GM18498 (cell line): ENCODE measurements at regions not wholly inside any gene's neighbourhood (a gene's known extent, or its start where the extent isn't known, plus 50 kb on each side); places are given as distances from the start of the nearest gene placed in this dataset.

ENCODE experiments used
- ATAC-seq: cut with Tn5 transposase; IDR thresholded peaks from one replicate; pipeline ENCODE4 v1.9.1; 2021; ENCODE audit warnings: mild to moderate bottlenecking, moderate library complexity; ENCODE audit not compliant: unreplicated experiment

- ATAC-seq: no peak
These were observed 521.5 kb downstream of the BCOR start for GRCh38 chrX:39576041-39576872.

GRCh38 chrX:39577206-39577984 is 520.4 kb downstream of the BCOR start:
- no peak for ATAC-seq

GRCh38 chrX:39577985-39578869 is 519.5 kb downstream of the BCOR start:
- peak; percentile 98 for ATAC-seq

GRCh38 chrX:39580043-39580442 is 517.7 kb downstream of the BCOR start:
- no peak for ATAC-seq

GRCh38 chrX:39581411-39581810 is 516.3 kb downstream of the BCOR start:
- no peak for ATAC-seq

GRCh38 chrX:39582091-39582490 is 515.7 kb downstream of the BCOR start:
- no peak for ATAC-seq

GRCh38 chrX:39582976-39583375 is 514.8 kb downstream of the BCOR start:
- ATAC-seq: no peak

GRCh38 chrX:39585808-39586207 is 511.9 kb downstream of the BCOR start:
- ATAC-seq: no peak

- no peak for ATAC-seq
These were observed 511.4 kb downstream of the BCOR start for GRCh38 chrX:39586359-39586758.

GRCh38 chrX:39591099-39591498 is 506.7 kb downstream of the BCOR start:
- ATAC-seq: no peak

- ATAC-seq: no peak
These were observed 505.0 kb downstream of the BCOR start for GRCh38 chrX:39592776-39593175.

GRCh38 chrX:39595977-39596376 is 501.8 kb downstream of the BCOR start:
- no peak for ATAC-seq

GRCh38 chrX:39596437-39596836 is 501.3 kb downstream of the BCOR start:
- ATAC-seq: no peak

GRCh38 chrX:39599339-39599738 is 498.4 kb downstream of the BCOR start:
- ATAC-seq: no peak

- ATAC-seq: no peak
These were observed 497.5 kb downstream of the BCOR start for GRCh38 chrX:39600222-39600621.

GRCh38 chrX:39601231-39602177 is 496.3 kb downstream of the BCOR start:
- ATAC-seq: no peak

- no peak for ATAC-seq
These were observed 495.6 kb downstream of the BCOR start for GRCh38 chrX:39602195-39602594.

- ATAC-seq: no peak
These were observed 494.5 kb downstream of the BCOR start for GRCh38 chrX:39603230-39603629.

GRCh38 chrX:39605183-39605582 is 492.6 kb downstream of the BCOR start:
- ATAC-seq: no peak

- ATAC-seq: no peak
These were observed 491.9 kb downstream of the BCOR start for GRCh38 chrX:39605866-39606265.
